HCT116 (cell line): ENCODE measurements at regions not wholly inside any gene's neighbourhood (a gene's known extent, or its start where the extent isn't known, plus 50 kb on each side); places are given as distances from the start of the nearest gene placed in this dataset.

Source experiments
- ATAC-seq: fragments of 200-7000 bp; cut with Tn5 transposase; 2 replicates; pipeline ENCODE4 v1.9.1; 2020; ENCODE audit warnings: mild to moderate bottlenecking, moderate library complexity
- BruUV-seq: library from RNA; stranded (reverse); fragments of 400-500 nt; replicated peaks from 2 replicates; lab custom pipeline; 2021; lab: Mats Ljungman, UMichigan
- CTCF ChIA-PET: fragments of 300-600 bp; sonication (Branson Sonifier 250); formaldehyde crosslinking; loops from one replicate; lab custom pipeline; 2021; ENCODE audit warnings: antibody characterized with exemption; lab: Charles Lee
- POLR2A ChIA-PET: fragments of 300-600, 350-600 bp; sonication (Branson Sonifier 250); formaldehyde crosslinking; loops from one replicate; lab custom pipeline; 2021; ENCODE audit warnings: antibody characterized with exemption; lab: Charles Lee
- RAD21 ChIA-PET, 2 experiments: fragments of 300-600 bp; sonication (Branson Sonifier 250); formaldehyde crosslinking; loops; one replicate each; lab custom pipeline; 2023; ENCODE audit warnings: low total read pairs in 2 of 2; ENCODE audit not compliant: uncharacterized antibody in 2 of 2, unreplicated experiment in 2 of 2, low non-redundant PET in 1 of 2; lab: Charles Lee
- DNase-seq: peaks from one replicate; pipeline ENCODE4 v3.0.0-alpha.2; 2010; ENCODE audit warnings: low read depth, low spot score
- H2AFZ ChIP-seq: fragments of 200-600 bp; shearing (Covaris generic), sonication (generic); 2 replicates; pipeline ENCODE4 v1.6.1; 2017; ENCODE audit warnings: low read depth, mixed run types, mixed read lengths, antibody characterized with exemption, low read length; ENCODE audit not compliant: poor library complexity, severe bottlenecking
- H3K27ac ChIP-seq: 2 replicates; pipeline ENCODE4 v1.5.1; 2012; ENCODE audit warnings: low read depth, low read length
- H3K27me3 ChIP-seq: fragments of 200-600 bp; sonication (generic); 2 replicates; pipeline ENCODE4 v1.6.1; 2016; ENCODE audit warnings: mixed run types, low read length, mixed read lengths; ENCODE audit not compliant: insufficient read depth
- H3K36me3 ChIP-seq, 2 experiments: fragments of 200-500 bp in 1 of 2; fragments of 200-600 bp in 1 of 2; sonication (Bioruptor generic) in 1 of 2; sonication (generic) in 1 of 2; 2 replicates each; pipeline versions ENCODE4 v1.5.1 to v1.6.1; 2014 to 2016; ENCODE audit warnings: low read length in 2 of 2, inconsistent platforms in 1 of 2, mixed read lengths in 1 of 2, mixed run types in 1 of 2; ENCODE audit not compliant: insufficient read depth in 2 of 2, control insufficient read depth in 1 of 2
- H3K4me1 ChIP-seq, 2 experiments: fragments of 200-600 bp in 1 of 2; sonication (generic) in 1 of 2; 2 replicates each; pipeline versions ENCODE4 v1.5.1 to v1.6.1; 2012 to 2017; ENCODE audit warnings: low read length in 2 of 2, inconsistent platforms in 1 of 2, mild to moderate bottlenecking in 1 of 2, mixed read lengths in 1 of 2, mixed run types in 1 of 2, moderate library complexity in 1 of 2; ENCODE audit not compliant: insufficient read depth in 2 of 2, control insufficient read depth in 1 of 2
- H3K4me2 ChIP-seq: fragments of 200-600 bp; sonication (generic); 2 replicates; pipeline ENCODE4 v1.6.1; 2017; ENCODE audit warnings: mixed run types, low read length, mixed read lengths
- H3K4me3 ChIP-seq, 2 experiments: fragments of 200-600 bp in 1 of 2; sonication (generic) in 1 of 2; replicated peaks in 1 of 2; 2 replicates each; pipeline ENCODE4 v1.5.1; 2011 to 2016; ENCODE audit warnings: low read length in 2 of 2, control low read depth in 1 of 2, low read depth in 1 of 2, mild to moderate bottlenecking in 1 of 2, mixed read lengths in 1 of 2, mixed run types in 1 of 2
- H3K79me2 ChIP-seq: fragments of 200-600 bp; sonication (generic); 2 replicates; pipeline ENCODE4 v1.6.1; 2017; ENCODE audit warnings: mild to moderate bottlenecking, mixed run types, low read length, moderate library complexity, mixed read lengths; ENCODE audit not compliant: insufficient read depth
- H3K9ac ChIP-seq: fragments of 200-600 bp; sonication (generic); 2 replicates; pipeline ENCODE4 v1.6.1; 2016; ENCODE audit warnings: low read length, mixed read lengths
- H3K9me2 ChIP-seq: fragments of 200-600 bp; sonication (generic), shearing (Covaris generic); 2 replicates; pipeline ENCODE4 v1.6.1; 2017; ENCODE audit warnings: mixed run types, mild to moderate bottlenecking, moderate library complexity; ENCODE audit not compliant: insufficient read depth
- H3K9me3 ChIP-seq, 2 experiments: fragments of 200-500 bp in 1 of 2; fragments of 200-600 bp in 1 of 2; sonication (Bioruptor generic) in 1 of 2; sonication (generic) in 1 of 2; 2 replicates each; pipeline ENCODE4 v1.6.1; 2014 to 2017; ENCODE audit warnings: low read length in 2 of 2, mixed read lengths in 2 of 2, inconsistent platforms in 1 of 2, low read depth in 1 of 2, mild to moderate bottlenecking in 1 of 2, mixed run types in 1 of 2, moderate library complexity in 1 of 2; ENCODE audit not compliant: control insufficient read depth in 1 of 2, insufficient read depth in 1 of 2
- H4K20me1 ChIP-seq: fragments of 200-600 bp; sonication (generic), shearing (Covaris generic); 2 replicates; pipeline ENCODE4 v1.6.1; 2017; ENCODE audit warnings: mixed run types, mild to moderate bottlenecking, moderate library complexity; ENCODE audit not compliant: insufficient read depth
- CBX3 ChIP-seq: IDR thresholded peaks from 2 replicates; pipeline ENCODE4 v1.6.1; 2012; ENCODE audit warnings: low read depth
- CTCF ChIP-seq, 3 experiments: fragments of 200-600 bp in 1 of 3; sonication (generic) in 1 of 3; IDR thresholded peaks in 2 of 3; conservative IDR thresholded peaks in 1 of 3; 2 replicates each; pipeline ENCODE4 v1.5.1; 2012 to 2017; ENCODE audit warnings: low read depth in 2 of 3, low read length in 2 of 3, antibody characterized with exemption in 1 of 3, borderline replicate concordance in 1 of 3, control low read depth in 1 of 3, mild to moderate bottlenecking in 1 of 3, mixed read lengths in 1 of 3, mixed run types in 1 of 3, moderate library complexity in 1 of 3; ENCODE audit not compliant: insufficient read depth in 1 of 3
- ELF1 ChIP-seq: IDR thresholded peaks from 2 replicates; pipeline ENCODE4 v1.6.1; 2012; ENCODE audit warnings: low read depth, borderline replicate concordance
- SIN3A ChIP-seq: IDR thresholded peaks from 2 replicates; pipeline ENCODE4 v1.6.1; 2012; ENCODE audit warnings: low read depth
- SRF ChIP-seq: IDR thresholded peaks from 2 replicates; pipeline ENCODE4 v1.6.1; 2012; ENCODE audit warnings: low read depth
- TCF7L2 ChIP-seq: IDR thresholded peaks from 2 replicates; pipeline ENCODE4 v1.7.0; 2011; ENCODE audit warnings: borderline replicate concordance, inconsistent platforms; ENCODE audit not compliant: insufficient read depth, insufficient read length; ENCODE audit errors: extremely low read depth
- ZBTB33 ChIP-seq: IDR thresholded peaks from 2 replicates; pipeline ENCODE4 v1.6.1; 2011; ENCODE audit warnings: mild to moderate bottlenecking, low read length, moderate library complexity; ENCODE audit not compliant: insufficient replicate concordance; ENCODE audit errors: extremely low read depth
- ZFX ChIP-seq: fragments of 450-650 bp; IDR thresholded peaks from 2 replicates; pipeline ENCODE4 v1.6.1; 2017
- ZNF274 ChIP-seq: fragments of 200-500 bp; sonication (Bioruptor generic); IDR thresholded peaks from 2 replicates; pipeline ENCODE4 v1.6.1; 2014; ENCODE audit warnings: mild to moderate bottlenecking, low read depth, low read length, inconsistent platforms
- intact Hi-C: fragments of 100-400 bp; cut with micrococcal nuclease; formaldehyde crosslinking; loops from 2 replicates; pipeline ENCODE4 v1.10.0; 2022
- TF ChIP-seq, protein P1 (sequence below): IDR thresholded peaks from 2 replicates; pipeline ENCODE4 v1.6.1; 2012; ENCODE audit warnings: low read depth

- no peak overlapping the region for H3K27ac ChIP-seq
- no peaks in the 10 kb centered on the region for H3K79me2 ChIP-seq
- intact Hi-C loops, result no loop called here
- BruUV-seq, result no TSS peak
- DNase-seq (no peak), ATAC-seq (no peak)
- H3K9me2 ChIP-seq, result no peaks in the 10 kb centered on the region
- no peaks in the 10 kb centered on the region for H3K27me3 ChIP-seq
- POLR2A ChIA-PET, result no interaction called here
- H3K9me3 ChIP-seq, result peaks cover 9 to 22% of the 10 kb centered on the region in 2 experiments; a peak in 2 of 4 replicates
- no peaks in the 10 kb centered on the region for H3K4me1 ChIP-seq
- H4K20me1 ChIP-seq, result no peaks in the 10 kb centered on the region
- H3K4me2 ChIP-seq, result no peak overlapping the region
- H3K4me3 ChIP-seq, result no peak overlapping the region
- no peak overlapping the region for H3K9ac ChIP-seq
- no peaks in the 10 kb centered on the region for H3K36me3 ChIP-seq
- TF ChIP-seq TCF7L2 (no peak), ZFX (no peak), SRF (no peak), SIN3A (no peak)
- TF ChIP-seq, protein P1, sequence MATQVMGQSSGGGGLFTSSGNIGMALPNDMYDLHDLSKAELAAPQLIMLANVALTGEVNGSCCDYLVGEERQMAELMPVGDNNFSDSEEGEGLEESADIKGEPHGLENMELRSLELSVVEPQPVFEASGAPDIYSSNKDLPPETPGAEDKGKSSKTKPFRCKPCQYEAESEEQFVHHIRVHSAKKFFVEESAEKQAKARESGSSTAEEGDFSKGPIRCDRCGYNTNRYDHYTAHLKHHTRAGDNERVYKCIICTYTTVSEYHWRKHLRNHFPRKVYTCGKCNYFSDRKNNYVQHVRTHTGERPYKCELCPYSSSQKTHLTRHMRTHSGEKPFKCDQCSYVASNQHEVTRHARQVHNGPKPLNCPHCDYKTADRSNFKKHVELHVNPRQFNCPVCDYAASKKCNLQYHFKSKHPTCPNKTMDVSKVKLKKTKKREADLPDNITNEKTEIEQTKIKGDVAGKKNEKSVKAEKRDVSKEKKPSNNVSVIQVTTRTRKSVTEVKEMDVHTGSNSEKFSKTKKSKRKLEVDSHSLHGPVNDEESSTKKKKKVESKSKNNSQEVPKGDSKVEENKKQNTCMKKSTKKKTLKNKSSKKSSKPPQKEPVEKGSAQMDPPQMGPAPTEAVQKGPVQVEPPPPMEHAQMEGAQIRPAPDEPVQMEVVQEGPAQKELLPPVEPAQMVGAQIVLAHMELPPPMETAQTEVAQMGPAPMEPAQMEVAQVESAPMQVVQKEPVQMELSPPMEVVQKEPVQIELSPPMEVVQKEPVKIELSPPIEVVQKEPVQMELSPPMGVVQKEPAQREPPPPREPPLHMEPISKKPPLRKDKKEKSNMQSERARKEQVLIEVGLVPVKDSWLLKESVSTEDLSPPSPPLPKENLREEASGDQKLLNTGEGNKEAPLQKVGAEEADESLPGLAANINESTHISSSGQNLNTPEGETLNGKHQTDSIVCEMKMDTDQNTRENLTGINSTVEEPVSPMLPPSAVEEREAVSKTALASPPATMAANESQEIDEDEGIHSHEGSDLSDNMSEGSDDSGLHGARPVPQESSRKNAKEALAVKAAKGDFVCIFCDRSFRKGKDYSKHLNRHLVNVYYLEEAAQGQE, result no peak
- TF ChIP-seq, all 23 proteins: peak for 0
- ChIA-PET RAD21 (no interaction called here), CTCF (no interaction called here)
- H2AFZ ChIP-seq, result no peak overlapping the region
Measured at GRCh38 chr4:59348949-59349348, 1851.2 kb upstream of the ADGRL3 start.

DNA sequence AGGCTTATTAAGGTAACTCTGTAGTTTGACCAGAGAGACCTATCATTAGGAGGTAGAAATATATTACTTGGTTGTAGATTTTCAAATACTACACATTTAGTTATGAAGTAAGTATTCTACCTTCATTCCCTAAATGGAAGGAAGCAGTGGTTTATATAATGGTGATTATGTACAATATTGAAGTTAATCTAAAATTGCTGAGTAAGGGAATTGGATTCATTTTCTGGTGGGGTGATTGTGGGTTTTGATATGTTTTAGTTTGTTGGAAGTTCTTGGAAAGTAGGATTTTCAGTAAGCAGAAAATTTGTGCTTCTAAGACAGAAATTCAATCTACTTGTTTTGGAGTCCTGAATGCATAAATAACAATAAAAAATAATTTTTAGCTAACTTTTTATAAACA, 1830.9 kb upstream of the ADGRL3 start:
- Histone ChIP-seq H2AFZ (no peak overlapping the region), H4K20me1 (no peaks in the 10 kb centered on the region), H3K4me3 (no peak overlapping the region), H3K4me1 (no peaks in the 10 kb centered on the region)
- DNase-seq (no peak), ATAC-seq (no peak)
- TF ChIP-seq ELF1, result no peak
- TF ChIP-seq CBX3, result no peak
- no peak for TF ChIP-seq CTCF (IDR thresholded peaks at IDR 0.05 in 2 of 3, conservative IDR thresholded peaks at IDR 0.05 in 1 of 3; ENCODE audit: borderline replicate concordance in 1 of 3, insufficient read depth in 1 of 3, low read depth in 2 of 3, low read length in 2 of 3)
- TF ChIP-seq ZBTB33, result no peak
- TF ChIP-seq SIN3A, result no peak
- TF ChIP-seq ZNF274, result no peak
- TF ChIP-seq, all 23 proteins: peak for 0
- Histone ChIP-seq H3K4me2 (no peak overlapping the region), H3K27me3 (no peaks in the 10 kb centered on the region), H3K9me3 (peaks cover 16 to 22% of the 10 kb centered on the region in 2 experiments; a peak in 3 of 4 replicates), H3K9ac (no peak overlapping the region), H3K79me2 (no peaks in the 10 kb centered on the region), H3K9me2 (no peaks in the 10 kb centered on the region), H3K36me3 (no peaks in the 10 kb centered on the region), H3K27ac (no peak overlapping the region)
- ChIA-PET CTCF (no interaction called here), RAD21 (no interaction called here), POLR2A (no interaction called here)
- no TSS peak for BruUV-seq
- intact Hi-C loops, result no loop called here
